IPS-NIHi11 (cell line): ENCODE measurements at regions not wholly inside any gene's neighbourhood (a gene's known extent, or its start where the extent isn't known, plus 50 kb on each side); places are given as distances from the start of the nearest gene placed in this dataset.
A peak's percentile ranks its signal among the peaks of the same experiment; 100 is the strongest.
"Not testable (repeated sequence)": the region's sequence is repeated elsewhere in the genome, so short reads cannot be mapped to it uniquely, and the experiment has no call there.

Source experiments
- DNase-seq: peaks from one replicate; pipeline ENCODE4 v3.0.0; 2012; ENCODE audit warnings: mixed read lengths, low spot score

DNA sequence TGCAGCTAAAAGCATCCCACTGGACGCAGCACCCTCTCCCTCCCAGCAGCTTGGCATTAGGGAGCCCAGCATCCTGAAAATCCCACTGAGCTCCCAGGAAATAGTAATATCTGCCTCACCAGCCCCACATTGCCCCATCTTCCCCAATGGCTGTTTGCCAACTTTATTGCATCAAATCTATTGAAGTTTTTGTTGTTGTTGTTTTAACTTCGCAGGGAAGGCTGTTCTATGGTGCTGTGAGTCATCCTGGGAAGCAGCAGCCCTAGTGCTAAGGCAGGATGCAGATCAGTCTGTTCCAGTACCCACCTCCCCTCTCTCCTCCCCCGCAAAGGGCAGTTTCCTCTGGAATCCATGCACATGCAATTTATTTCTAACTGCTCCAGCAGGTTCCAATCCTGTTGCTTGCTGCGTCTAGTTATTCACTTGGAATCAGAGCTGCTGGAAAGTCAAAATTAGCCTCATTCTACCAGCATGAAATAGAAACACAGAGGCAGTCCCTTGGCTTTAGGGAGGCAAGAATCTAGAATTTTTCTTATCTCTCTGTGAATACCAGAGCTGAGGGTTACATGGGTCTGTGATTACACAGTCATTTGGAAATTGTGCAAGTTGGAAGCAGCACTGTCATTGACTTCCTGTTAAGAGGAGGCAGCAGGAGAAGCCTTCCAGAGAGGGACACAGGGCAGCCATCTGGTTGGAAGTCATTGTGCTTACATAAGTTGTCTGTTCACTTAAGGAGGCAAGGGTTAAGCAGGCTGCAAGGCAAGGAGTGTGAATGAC is 115.9 kb upstream of the CACUL1 start:
- DNase-seq = peak; percentile 63

DNA sequence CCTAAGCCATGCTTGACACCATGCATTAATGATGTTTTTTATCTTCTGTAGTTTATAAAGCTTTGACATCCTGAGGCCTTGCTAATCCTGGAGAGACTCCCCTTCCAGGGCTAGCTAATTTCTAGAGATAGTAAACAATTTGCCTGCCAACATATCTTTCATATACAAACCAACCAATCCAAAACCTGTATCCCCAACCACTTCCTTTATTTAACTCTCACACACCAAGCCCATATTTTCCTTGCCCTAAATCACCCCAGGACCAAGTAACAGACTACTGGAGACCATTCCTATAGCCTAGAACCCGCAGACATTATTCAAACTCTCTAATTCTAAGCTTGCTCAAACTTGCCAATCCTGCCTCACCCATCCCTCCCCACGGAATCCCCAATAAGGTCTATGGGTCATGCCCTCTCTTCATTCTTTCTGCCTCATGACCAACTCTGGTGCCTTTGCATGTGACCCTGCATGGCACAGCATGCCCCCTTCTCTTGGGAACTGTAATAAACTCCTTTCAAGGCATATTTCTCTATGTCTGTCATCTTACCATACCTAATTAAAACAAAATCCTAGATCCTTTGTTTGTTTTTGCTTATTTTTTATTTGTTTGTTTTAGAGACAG is 116.6 kb upstream of the CACUL1 start:
- no peak for DNase-seq

DNA sequence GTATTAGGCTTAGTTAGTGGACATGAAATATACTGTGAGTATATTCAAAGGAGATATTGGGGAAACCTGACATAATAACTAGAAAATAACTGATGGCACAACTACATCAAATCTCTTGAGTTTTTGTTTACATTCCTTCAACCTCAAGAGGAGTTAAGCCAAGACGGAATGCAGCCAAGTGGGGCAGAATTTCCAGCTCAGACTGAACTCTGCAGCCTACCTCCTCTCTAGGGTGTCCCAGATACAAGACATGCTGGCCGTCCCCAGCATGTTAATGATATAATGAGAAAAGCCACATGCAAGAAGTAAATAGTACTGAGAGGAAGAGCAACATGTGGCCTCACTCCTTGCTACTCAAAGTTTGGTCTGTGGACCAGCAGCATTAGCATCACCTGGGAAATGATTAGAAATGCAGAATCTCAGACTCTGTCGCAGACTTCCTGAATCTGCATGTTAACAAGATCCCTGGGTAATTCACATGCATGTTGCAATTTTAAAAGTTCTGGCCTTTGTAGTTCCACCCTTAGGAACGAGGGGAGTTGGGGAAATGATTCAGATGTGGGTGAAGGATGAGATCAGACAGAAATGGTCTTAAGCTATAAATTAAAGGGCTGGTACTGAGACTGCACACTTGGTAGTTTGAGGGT is 118.4 kb upstream of the CACUL1 start:
- DNase-seq = no peak

DNA sequence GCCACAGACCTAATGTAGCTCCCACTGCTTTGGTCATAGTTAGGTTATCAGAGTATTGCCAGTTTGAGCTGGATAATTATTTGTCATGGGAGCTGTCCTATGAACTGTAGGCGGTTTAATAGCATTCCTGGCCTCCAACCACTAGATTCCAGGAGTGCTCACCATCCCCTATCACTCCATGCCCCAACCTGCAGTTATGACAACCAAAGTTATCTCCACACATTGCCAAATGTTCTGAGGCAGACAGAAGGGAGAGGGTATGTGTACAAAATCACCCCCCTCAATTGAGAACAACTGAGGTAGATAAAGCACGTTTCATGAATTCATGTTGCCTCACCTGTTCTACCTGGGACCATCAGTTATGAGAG is 119.0 kb upstream of the CACUL1 start:
- DNase-seq = no peak

DNA sequence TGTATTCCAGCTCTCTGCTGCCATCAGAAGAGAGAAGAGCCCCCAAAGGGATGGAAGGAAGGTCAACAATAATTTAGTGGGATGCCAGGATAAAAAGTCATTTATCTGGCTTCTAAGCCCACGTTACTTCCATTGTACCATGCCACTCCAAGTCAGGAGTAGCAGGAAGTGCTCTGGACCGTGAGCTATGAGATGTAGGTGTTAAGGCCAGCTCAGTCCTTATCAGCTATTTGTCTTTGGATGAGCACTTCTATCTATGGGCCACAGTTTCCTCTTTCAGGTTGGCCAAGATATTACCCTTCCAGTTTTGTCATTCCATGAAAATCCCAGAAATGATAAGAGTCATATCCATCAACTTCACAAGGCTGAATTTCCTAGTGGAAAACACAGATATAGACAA is 119.4 kb upstream of the CACUL1 start:
- no peak for DNase-seq

DNA sequence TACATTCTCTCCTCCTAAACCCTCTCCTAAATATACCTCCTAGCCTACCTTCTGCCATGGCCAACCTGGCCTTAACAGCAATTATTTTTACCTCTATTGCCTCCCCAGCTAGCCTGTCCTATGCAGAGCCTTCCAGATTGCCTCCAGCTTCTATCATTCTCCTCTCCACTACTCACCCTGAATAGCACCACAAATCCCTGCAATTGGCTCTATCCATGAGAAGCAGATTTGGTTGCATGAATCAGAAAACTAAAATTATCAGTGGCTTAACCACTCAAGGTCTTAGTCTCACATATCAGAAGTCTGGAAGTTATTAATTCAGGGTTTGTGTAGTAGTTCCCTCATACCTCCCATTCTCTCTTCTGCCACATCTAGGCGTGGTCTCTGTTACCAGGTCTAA is 120.3 kb upstream of the CACUL1 start:
- no peak for DNase-seq

DNA sequence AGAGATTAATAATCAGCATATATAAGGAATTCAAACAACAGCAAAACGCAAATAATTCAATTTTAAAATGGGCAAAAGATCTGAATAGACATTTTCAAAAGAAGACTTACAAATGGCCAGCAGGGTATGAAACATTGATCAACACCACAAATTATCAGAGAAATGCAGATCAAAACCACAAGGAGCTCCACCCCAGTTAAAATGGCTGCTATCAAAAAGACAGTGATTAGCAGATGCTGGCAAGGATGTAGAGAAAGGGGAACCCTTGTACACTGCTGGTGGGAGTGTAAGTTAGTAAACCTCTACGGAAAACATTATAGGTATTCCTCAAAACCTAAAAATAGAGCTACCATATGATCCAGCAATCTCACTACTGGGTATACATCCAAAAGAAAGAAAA is 128.0 kb upstream of the CACUL1 start:
- DNase-seq = no peak

DNA sequence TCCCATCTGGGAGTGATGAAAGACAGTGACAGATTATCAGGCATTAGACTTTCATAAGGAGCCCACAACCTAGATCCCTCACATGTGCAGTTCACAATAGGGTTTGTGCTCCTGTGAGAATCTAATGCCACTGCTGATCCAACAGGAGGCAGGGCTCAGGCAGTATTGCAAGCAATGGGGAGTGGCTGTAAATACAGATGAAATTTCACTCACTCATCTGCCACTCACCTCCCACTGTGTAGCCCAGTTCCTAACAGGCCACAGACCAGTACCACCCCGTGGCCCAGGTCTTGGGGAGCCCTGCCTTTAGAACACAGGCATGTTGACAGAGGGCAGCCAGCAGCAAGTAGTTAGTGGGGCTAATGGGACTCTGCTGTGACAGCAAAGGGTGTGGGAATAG is 137.3 kb upstream of the NANOS1 start:
- no peak for DNase-seq

DNA sequence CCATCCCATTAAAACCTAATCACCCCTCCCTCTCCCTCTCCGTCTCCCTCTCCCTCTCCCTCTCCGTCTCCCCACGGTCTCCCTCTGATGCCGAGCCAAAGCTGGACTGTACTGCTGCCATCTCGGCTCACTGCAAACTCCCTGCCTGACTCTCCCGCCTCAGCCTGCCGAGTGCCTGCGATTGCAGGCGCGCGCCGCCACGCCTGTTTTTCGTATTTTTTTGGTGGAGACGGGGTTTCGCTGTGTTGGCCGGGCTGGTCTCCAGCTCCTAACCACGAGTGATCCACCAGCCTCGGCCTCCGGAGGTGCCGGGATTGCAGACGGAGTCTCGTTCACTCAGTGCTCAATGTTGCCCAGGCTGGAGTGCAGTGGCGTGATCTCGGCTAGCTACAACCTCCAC is 134.6 kb upstream of the NANOS1 start:
- not testable (repeated sequence) for DNase-seq

DNA sequence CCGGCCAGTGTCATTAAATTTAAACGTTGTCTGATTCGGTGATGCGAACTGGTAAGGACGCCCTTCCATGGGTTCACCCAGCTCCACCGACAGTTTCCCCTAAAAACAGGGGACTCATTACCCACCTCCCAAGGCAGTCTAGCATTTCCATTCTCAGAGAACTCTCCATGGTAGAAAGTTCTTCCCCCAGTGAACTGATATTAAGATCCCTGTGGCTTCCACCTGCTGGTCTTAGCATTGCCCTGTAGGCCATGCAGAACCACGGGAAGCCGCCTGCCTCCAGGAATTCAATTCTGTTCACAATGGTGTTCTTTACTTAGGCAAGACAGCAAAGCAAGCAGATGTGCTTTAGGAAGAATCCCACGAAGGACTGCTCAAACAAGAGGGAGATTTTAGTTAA is 128.9 kb upstream of the NANOS1 start:
- DNase-seq = no peak

DNA sequence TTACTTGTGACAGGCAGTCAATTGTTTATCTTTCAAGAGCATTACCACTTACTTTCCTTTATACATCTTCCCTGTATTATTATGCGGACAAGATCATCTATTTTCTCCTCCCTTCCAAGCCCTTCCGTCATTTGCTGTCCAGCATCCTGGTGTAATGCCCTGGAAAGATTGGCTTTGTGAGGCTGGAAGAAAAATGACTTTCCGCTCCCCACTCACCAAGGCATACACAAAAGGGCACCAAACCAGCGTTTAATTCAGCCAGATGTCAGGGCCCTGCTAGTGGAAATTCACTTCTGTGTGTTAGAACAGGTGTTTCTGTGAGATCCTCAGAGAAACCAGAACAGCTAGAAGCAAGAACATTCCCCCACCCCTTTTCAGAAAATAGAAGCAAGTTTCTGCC is 128.1 kb upstream of the NANOS1 start:
- no peak for DNase-seq

DNA sequence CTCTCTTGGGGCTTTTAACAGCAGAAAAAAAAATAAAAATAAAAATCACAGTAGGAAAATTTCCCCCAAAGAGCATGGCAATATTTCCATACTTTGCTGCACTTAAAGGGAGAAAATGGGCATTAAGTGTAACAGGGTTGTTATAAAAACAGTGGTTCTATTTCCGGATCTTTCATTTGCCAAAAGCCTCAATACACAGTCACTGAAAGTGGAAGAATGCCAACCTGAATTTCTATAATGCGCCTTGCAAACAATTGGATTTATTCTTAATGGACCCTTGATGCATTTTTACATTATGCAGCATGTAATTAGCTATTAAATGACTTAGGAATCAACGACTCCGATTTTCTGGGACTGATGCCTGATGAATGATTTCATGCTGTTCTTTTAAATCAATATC is 127.6 kb upstream of the NANOS1 start:
- DNase-seq = no peak

DNA sequence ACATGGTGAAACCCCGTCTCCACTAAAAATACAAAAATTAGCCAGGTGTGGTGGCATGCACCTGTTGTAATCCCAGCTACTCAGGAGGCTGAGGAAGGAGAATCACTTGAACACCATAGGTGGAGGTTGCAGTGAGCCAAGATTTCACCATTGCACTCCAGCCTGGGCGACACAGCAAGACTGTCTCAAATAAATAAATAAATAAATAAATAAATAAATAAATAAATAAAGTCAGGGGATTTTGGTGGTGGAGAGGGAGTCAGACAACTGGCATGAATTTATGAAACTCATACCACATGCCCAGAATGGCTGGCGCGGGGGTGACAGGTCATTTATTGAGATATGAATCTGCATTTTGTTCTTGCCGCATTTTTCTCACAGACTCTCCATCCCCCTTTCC is 126.9 kb upstream of the NANOS1 start:
- DNase-seq = not testable (repeated sequence)

DNA sequence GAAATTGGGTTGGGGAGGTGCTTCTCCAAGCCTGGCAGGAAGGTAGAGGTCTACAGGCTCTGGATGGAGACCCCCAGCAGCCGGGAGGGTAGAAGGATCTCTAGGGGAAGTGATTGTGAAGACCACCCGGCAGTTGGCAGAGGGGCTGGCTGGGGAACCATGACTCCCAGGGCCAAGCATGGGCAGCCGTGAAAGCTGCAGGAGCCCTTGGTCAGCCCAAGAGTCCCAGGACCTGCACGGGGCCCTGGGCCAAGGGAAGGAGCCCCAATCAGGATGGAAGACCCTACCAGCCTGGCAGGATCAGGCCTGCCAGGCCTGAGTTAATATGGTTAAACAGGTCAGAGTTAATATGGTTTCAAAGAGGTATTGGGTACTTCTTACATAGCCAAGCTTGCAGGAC is 126.3 kb upstream of the NANOS1 start:
- no peak for DNase-seq

DNA sequence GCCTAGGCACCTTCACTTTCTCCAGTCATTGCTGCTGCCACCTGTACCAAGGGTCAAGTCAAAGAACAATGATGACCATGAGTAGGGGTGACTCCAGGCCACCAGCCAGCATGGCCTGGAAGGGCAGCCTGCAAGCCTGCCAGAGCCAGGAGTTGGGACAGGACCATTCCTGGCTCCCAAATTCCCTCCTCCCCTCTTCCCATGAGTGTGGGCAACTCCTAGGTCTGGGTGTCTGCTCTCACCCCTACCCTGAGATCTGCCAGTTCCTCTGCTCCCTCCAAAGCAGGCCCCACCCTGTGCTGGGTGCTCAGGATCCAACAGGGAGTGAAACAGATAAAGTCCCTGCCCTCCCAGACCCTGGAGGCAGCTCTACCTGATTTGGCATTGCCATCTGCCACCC is 125.8 kb upstream of the NANOS1 start:
- no peak for DNase-seq

DNA sequence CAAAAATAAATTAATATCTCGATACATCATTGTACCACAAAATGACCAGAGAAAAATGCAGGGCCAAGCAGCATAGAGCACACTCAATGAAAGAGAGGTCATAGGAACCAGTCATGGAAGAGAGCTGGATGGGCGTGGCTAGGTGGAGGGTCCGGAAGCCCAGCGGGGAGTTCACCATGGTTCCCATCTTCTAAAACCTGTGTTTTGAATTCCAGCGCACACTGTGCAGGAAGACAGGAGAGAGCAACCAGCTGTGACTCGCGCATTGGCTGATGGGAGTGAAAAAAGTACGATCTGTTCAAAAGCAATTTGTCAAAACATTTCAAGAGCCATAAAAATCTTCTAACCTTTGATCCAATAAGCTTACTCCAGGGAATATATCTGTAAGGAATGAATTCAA is 125.2 kb upstream of the NANOS1 start:
- no peak for DNase-seq

DNA sequence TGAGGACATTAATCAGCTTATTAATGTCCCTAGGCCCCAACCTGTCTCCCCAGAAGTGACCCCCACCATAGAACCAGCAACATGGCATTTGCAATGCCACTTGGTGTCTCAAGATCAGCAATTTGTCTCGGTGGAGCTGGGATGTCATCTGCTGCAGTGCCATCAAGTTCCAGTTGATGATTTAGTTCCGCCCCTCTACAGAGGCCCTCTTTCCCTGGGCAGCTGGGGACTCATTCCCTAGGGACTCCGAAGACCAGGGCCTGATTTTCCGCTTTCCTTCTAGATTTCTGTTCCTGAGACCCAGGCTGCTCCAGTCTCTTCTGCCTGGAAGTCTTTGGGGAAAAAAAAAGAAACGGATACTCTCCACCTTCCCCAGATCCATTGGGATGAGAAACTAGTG is 122.5 kb upstream of the NANOS1 start:
- no peak for DNase-seq

DNA sequence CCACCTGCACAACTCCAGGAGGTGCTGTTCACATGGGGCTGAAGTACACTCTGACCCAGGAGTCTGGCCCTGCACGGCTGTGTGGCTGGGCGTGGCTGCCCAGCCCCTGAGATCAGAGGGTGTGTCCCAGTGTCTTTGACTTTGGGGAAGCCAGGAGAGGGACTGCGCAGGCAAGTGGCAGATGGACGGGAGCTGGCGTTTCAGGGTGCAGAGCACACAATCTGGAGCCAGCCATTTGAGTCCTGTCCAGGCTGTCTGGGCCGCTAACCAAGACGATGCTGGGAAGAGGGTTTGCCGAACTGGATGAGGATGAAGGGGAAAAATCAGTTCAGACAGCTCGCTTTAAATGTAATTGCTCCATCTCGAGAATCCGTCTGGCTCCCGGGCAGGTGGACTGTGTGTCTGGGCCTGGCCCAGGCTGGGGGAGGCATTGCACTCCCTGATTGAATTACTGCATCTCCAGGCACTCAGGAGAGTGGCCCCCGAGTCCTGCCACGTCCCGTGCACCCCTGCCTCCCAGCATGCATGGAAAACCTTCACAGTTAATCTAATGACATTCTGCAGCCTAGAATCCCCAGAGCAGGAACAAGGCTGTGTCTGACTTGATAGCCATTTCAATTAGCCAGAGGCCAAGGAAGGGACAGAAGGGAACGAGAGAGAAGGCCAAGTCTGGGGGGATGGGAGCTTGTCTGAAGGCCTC is 120.8 kb upstream of the NANOS1 start:
- no peak for DNase-seq

DNA sequence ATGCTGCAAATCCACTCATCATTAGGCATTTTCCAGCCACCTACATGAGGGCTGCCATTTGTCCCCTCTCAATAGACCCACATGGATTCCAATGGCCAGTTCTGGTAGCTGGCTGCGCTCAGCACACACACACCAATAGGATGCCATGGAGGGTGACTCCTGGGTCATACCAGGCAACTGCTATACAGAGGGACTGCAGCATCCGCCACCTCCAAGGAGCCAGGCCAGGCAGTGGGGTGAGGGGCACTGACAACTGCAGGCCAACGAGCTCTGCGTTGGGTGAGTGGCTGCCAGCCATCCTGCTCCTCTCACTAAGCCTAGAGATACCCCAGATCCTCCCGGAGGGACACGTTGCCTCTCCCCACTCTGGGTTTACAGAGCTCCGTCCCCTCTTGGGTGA is 118.8 kb upstream of the NANOS1 start:
- no peak for DNase-seq

DNA sequence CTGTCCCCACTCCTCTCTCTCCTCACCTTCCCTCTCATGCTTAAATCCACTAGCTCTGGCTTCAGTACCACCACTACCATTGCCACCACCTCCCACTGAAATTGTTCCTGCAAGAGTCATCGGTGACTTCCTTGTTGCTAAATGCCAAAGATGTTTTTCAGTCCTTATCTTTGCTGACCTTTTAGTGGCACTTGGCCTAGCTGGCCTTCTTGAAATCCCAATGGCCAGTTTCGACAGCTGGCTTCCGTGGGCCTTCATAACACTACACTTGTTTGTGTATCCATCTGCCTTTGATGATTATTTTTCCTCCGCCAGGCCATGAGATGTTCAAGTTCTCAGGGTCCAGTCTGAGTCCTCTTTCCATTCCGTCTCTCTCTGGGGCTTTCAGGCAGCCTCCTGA is 118.2 kb upstream of the NANOS1 start:
- no peak for DNase-seq

DNA sequence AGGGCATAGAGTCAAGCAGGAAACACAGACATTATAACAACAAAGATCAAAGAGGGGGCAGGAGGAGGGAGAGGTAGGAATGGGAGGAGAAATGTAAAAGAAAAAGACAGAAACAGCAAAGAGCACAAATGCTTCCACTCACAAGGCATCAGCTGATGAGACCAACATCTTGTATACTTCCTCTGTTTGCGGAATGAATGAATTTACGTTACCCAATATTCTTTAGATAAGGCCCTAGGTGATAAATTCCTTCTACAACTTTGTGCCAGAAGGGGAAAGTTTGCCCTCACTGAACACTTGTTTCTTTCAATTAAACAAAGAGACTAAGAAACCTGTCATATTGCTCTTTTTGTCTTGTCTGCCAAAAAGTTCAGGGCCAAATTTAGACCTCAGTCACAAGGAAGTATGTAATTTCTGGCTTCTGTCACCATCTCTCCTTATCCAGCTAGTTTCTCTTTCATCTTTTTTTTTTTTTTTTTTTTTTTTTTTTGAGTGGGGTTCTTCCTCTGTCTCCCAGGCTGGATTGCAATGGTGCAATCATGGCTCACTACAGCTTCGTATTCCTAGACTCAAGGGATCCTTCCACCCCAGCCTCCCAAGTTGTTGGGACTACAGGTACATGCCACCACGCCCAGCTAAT is 116.4 kb upstream of the NANOS1 start:
- no peak for DNase-seq

DNA sequence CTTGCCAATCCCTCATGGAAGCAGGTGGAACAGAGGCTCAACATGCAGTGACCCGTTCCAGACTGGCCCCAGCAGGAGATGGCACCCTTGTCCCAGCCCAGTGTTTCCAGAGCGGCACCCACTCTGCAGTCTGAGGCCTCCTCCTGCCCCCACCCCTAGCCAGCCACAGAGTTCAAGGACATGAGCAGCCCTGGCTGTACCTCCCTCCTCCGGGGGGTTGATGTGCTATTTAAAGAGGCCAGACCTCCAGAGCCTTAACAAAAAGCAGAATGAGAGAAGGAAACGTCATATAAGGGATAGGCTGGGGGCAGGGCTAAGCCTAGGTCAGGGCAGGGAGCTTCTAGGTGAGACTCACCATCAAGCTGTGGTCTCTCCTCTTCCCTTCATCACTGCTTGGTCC is 115.7 kb upstream of the NANOS1 start:
- DNase-seq = no peak

DNA sequence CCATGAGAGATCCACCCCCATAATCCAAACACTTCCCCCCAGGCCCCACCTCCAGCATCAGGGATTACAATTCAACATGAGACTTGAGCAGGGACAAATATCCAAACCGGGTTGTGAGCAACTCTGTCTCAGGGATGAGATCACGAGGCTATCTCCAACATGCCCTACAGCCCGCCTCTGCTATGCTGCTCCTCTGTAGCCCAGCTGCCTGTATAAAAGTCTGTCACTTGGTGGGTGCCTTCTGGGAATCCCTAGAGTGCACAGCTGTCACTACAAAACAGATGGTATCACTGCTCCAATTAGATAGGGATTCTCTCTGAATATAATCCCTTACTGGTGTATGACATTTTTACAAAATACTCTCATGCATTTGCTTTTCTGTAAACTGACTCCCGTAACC is 114.9 kb upstream of the NANOS1 start:
- no peak for DNase-seq
